HepG2 (cell line): ENCODE measurements at regions not wholly inside any gene's neighbourhood (a gene's known extent, or its start where the extent isn't known, plus 50 kb on each side); places are given as distances from the start of the nearest gene placed in this dataset.

Experiments
- AHR ChIP-seq: IDR thresholded peaks from 2 replicates; pipeline ENCODE4 v1.6.1; 2018; ENCODE audit warnings: missing genetic modification reagents, missing compliant biosample characterization
- CBX5 ChIP-seq: sonication (generic); formaldehyde crosslinking; IDR thresholded peaks from 2 replicates; pipeline ENCODE4 v1.4.0; 2020; ENCODE audit warnings: missing genetic modification reagents, borderline replicate concordance
- CSRNP1 ChIP-seq: sonication (generic); formaldehyde crosslinking; IDR thresholded peaks from 2 replicates; pipeline ENCODE4 v1.8.1; 2023; ENCODE audit warnings: mild to moderate bottlenecking, missing genetic modification reagents
- E2F2 ChIP-seq: sonication (generic); formaldehyde crosslinking; IDR thresholded peaks from 2 replicates; pipeline ENCODE4 v1.4.0; 2020; ENCODE audit warnings: missing genetic modification reagents, borderline replicate concordance
- FOXA1 ChIP-seq, 2 experiments: fragments of 450-650 bp in 1 of 2; sonication (generic) in 1 of 2; formaldehyde crosslinking in 1 of 2; IDR thresholded peaks; 2 replicates each; pipeline versions ENCODE4 v1.4.0 to v1.6.1; 2016 to 2020; ENCODE audit warnings: missing genetic modification reagents in 1 of 2
- GLMP ChIP-seq: sonication (generic); formaldehyde crosslinking; IDR thresholded peaks from 2 replicates; pipeline ENCODE4 v1.9.0; 2021; ENCODE audit warnings: missing genetic modification reagents, mild to moderate bottlenecking, borderline replicate concordance
- HIVEP1 ChIP-seq: sonication (generic); formaldehyde crosslinking; IDR thresholded peaks from 2 replicates; pipeline ENCODE4 v1.4.0; 2020; ENCODE audit warnings: mild to moderate bottlenecking, missing genetic modification reagents
- LBX2 ChIP-seq: sonication (generic); formaldehyde crosslinking; IDR thresholded peaks from 2 replicates; pipeline ENCODE4 v1.5.0; 2020; ENCODE audit warnings: missing genetic modification reagents, mild to moderate bottlenecking, borderline replicate concordance
- MXD4 ChIP-seq: IDR thresholded peaks from 2 replicates; pipeline ENCODE4 v1.6.1; 2016; ENCODE audit warnings: mild to moderate bottlenecking, missing biosample characterization, missing genetic modification reagents
- RFXANK ChIP-seq: IDR thresholded peaks from 2 replicates; pipeline ENCODE4 v1.6.1; 2016
- SMARCC2 ChIP-seq: fragments of 450-650 bp; IDR thresholded peaks from 2 replicates; pipeline ENCODE4 v1.6.1; 2017; ENCODE audit warnings: antibody characterized with exemption, mild to moderate bottlenecking
- TAF1 ChIP-seq: sonication (generic); formaldehyde crosslinking; IDR thresholded peaks from 2 replicates; pipeline ENCODE4 v1.4.0; 2020; ENCODE audit warnings: missing genetic modification reagents
- ZBTB3 ChIP-seq: sonication (generic); formaldehyde crosslinking; IDR thresholded peaks from 2 replicates; pipeline ENCODE4 v1.4.0; 2020; ENCODE audit warnings: low read depth, mild to moderate bottlenecking, moderate library complexity, missing genetic modification reagents, borderline replicate concordance
- ZBTB7A ChIP-seq: sonication (generic); formaldehyde crosslinking; IDR thresholded peaks from 2 replicates; pipeline ENCODE4 v1.8.0; 2022; ENCODE audit warnings: mild to moderate bottlenecking, missing genetic modification reagents
- ZGPAT ChIP-seq: IDR thresholded peaks from 2 replicates; pipeline ENCODE4 v1.6.1; 2016; ENCODE audit warnings: mild to moderate bottlenecking
- ZMAT5 ChIP-seq: sonication (generic); formaldehyde crosslinking; IDR thresholded peaks from 2 replicates; pipeline ENCODE4 v1.5.0; 2020; ENCODE audit warnings: mild to moderate bottlenecking, low read depth, missing genetic modification reagents, borderline replicate concordance
- ZNF253 ChIP-seq: sonication (generic); formaldehyde crosslinking; IDR thresholded peaks from 2 replicates; pipeline ENCODE4 v1.8.0; 2022; ENCODE audit warnings: mild to moderate bottlenecking, missing genetic modification reagents, borderline replicate concordance
- ZNF317 ChIP-seq: sonication (generic); formaldehyde crosslinking; IDR thresholded peaks from 2 replicates; pipeline ENCODE4 v1.5.0; 2020; ENCODE audit warnings: mild to moderate bottlenecking, missing genetic modification reagents
- ZNF33B ChIP-seq: sonication (generic); formaldehyde crosslinking; IDR thresholded peaks from 2 replicates; pipeline ENCODE4 v1.5.1; 2020; ENCODE audit warnings: mild to moderate bottlenecking, missing genetic modification reagents
- ZNF382 ChIP-seq: sonication (generic); formaldehyde crosslinking; IDR thresholded peaks from 2 replicates; pipeline ENCODE4 v1.5.0; 2020; ENCODE audit warnings: missing genetic modification reagents, mild to moderate bottlenecking, borderline replicate concordance
- ZNF441 ChIP-seq: sonication (generic); formaldehyde crosslinking; IDR thresholded peaks from 2 replicates; pipeline ENCODE4 v1.7.0; 2021; ENCODE audit warnings: missing genetic modification reagents, borderline replicate concordance
- ZNF496 ChIP-seq: sonication (generic); formaldehyde crosslinking; IDR thresholded peaks from 2 replicates; pipeline ENCODE4 v1.8.1; 2023; ENCODE audit warnings: mild to moderate bottlenecking, moderate library complexity, missing genetic modification reagents; ENCODE audit not compliant: insufficient replicate concordance
- ZNF562 ChIP-seq: sonication (generic); formaldehyde crosslinking; IDR thresholded peaks from 2 replicates; pipeline ENCODE4 v1.8.0; 2022; ENCODE audit warnings: missing genetic modification reagents, borderline replicate concordance

- TF ChIP-seq CSRNP1 (no peak; the same call in 1 of the 2 replicates), AHR (0 out of 2 replicates have a peak, but pooled peaks have one; percentile 20), CBX5 (peak; percentile 70; the same call in 1 of the 2 replicates), E2F2 (CRISPR knock-in tag) (0 out of 2 replicates have a peak, but pooled peaks have one; percentile 21), ZBTB3 (CRISPR knock-in tag) (no peak), FOXA1 (IDR thresholded peaks at IDR 0.05) (no peak), FOXA1 (CRISPR knock-in tag; IDR thresholded peaks at IDR 0.05) (no peak), LBX2 (CRISPR knock-in tag) (no peak), TAF1 (CRISPR knock-in tag) (peak; percentile 29; the same call in 1 of the 2 replicates), MXD4 (CRISPR knock-in tag) (no peak), RFXANK (CRISPR knock-in tag) (no peak), HIVEP1 (CRISPR knock-in tag) (no peak), ZNF33B (CRISPR knock-in tag) (no peak), ZNF253 (no peak; the same call in 1 of the 2 replicates), ZMAT5 (CRISPR knock-in tag) (no peak), ZNF317 (no peak), ZNF441 (no peak), GLMP (CRISPR knock-in tag) (no peak), ZNF496 (no peak), ZGPAT (CRISPR knock-in tag) (peak; percentile 51; the same call in 1 of the 2 replicates), ZNF562 (no peak), ZNF382 (CRISPR knock-in tag) (no peak), ZBTB7A (CRISPR knock-in tag) (0 out of 2 replicates have a peak, but pooled peaks have one; percentile 11), SMARCC2 (no peak)
Observed at GRCh38 chr20:50344232-50345071, 153.8 kb downstream of the CEBPB start (continued).
